A673 (cell line): ENCODE measurements at regions not wholly inside any gene's neighbourhood (a gene's known extent, or its start where the extent isn't known, plus 50 kb on each side); places are given as distances from the start of the nearest gene placed in this dataset.
A peak's percentile ranks its signal among the peaks of the same experiment; 100 is the strongest.

Source experiments
- BruUV-seq: library from RNA; stranded (reverse); fragments of 400-500 nt; replicated peaks from 2 replicates; lab custom pipeline; 2021; lab: Mats Ljungman, UMichigan
- CTCF ChIA-PET: fragments of 300-600 bp; sonication (Branson Sonifier 250); formaldehyde crosslinking; loops from one replicate; lab custom pipeline; 2022; ENCODE audit warnings: antibody characterized with exemption; lab: Charles Lee
- POLR2A ChIA-PET: fragments of 300-600 bp; sonication (Branson Sonifier 250); formaldehyde crosslinking; loops from one replicate; lab custom pipeline; 2022; ENCODE audit warnings: antibody characterized with exemption; ENCODE audit not compliant: low non-redundant PET; lab: Charles Lee
- DNase-seq: peaks from one replicate; pipeline ENCODE4 v3.0.0-alpha.2; 2015; ENCODE audit warnings: low spot score
- H3K27ac ChIP-seq: fragments of 200-600 bp; sonication (generic); 2 replicates; pipeline ENCODE4 v1.5.1; 2016; ENCODE audit warnings: mixed run types, low read depth, mild to moderate bottlenecking, mixed read lengths, antibody characterized with exemption, low read length; ENCODE audit not compliant: poor library complexity, severe bottlenecking
- H3K27me3 ChIP-seq: fragments of 200-600 bp; sonication (generic); replicated peaks from 2 replicates; pipeline ENCODE4 v1.6.1; 2017; ENCODE audit warnings: mixed run types, low read depth, mild to moderate bottlenecking, mixed read lengths, antibody characterized with exemption, low read length; ENCODE audit not compliant: insufficient read depth, poor library complexity
- H3K36me3 ChIP-seq: fragments of 200-600 bp; sonication (generic); 2 replicates; pipeline ENCODE4 v1.6.1; 2016; ENCODE audit warnings: mixed run types, mild to moderate bottlenecking, mixed read lengths, antibody characterized with exemption, low read length; ENCODE audit not compliant: insufficient read depth, poor library complexity, severe bottlenecking
- H3K4me1 ChIP-seq: fragments of 200-600 bp; sonication (generic); 2 replicates; pipeline ENCODE4 v1.6.1; 2017; ENCODE audit warnings: mixed run types, mild to moderate bottlenecking, mixed read lengths, antibody characterized with exemption, low read length; ENCODE audit not compliant: insufficient read depth, poor library complexity, severe bottlenecking
- H3K4me3 ChIP-seq: fragments of 200-600 bp; sonication (generic); 2 replicates; pipeline ENCODE4 v1.5.1; 2016; ENCODE audit warnings: low read depth, mixed run types, mild to moderate bottlenecking, mixed read lengths, low read length; ENCODE audit not compliant: poor library complexity, severe bottlenecking
- H3K9me3 ChIP-seq: fragments of 200-600 bp; sonication (generic); 2 replicates; pipeline ENCODE4 v1.6.1; 2016; ENCODE audit warnings: mixed run types, low read depth, mild to moderate bottlenecking, mixed read lengths, antibody characterized with exemption, low read length; ENCODE audit not compliant: poor library complexity, severe bottlenecking
- CTCF ChIP-seq: fragments of 300-800, 200-600 bp; sonication (generic); conservative IDR thresholded peaks from 2 replicates; pipeline ENCODE4 v1.5.1; 2017; ENCODE audit warnings: low read depth, mild to moderate bottlenecking, antibody characterized with exemption, low read length, moderate library complexity, mixed read lengths
- EZH2 ChIP-seq: fragments of 200-600 bp; sonication (generic); IDR thresholded peaks from 2 replicates; pipeline ENCODE4 v1.6.1; 2017; ENCODE audit warnings: borderline replicate concordance, low read depth, mild to moderate bottlenecking, mixed read lengths, antibody characterized with exemption, low read length; ENCODE audit not compliant: poor library complexity, severe bottlenecking
- intact Hi-C: fragments of 100-400 bp; cut with micrococcal nuclease; formaldehyde crosslinking; loops from one replicate; pipeline ENCODE4 v1.10.0; 2022; ENCODE audit not compliant: unreplicated experiment

- peaks cover 4% of the 10 kb centered on the region for H3K4me1 ChIP-seq
- ChIA-PET POLR2A (no interaction called here), CTCF (no interaction called here)
- H3K27me3 ChIP-seq, result no peaks in the 10 kb centered on the region
- no peak overlapping the region for H3K4me3 ChIP-seq
- no peaks in the 10 kb centered on the region for H3K9me3 ChIP-seq
- DNase-seq, result no peak
- no peaks in the 10 kb centered on the region for H3K36me3 ChIP-seq
- intact Hi-C loops, result no loop called here
- TF ChIP-seq CTCF (no peak), EZH2 (no peak)
- no peak overlapping the region for H3K27ac ChIP-seq
- no TSS peak for BruUV-seq
Measured at GRCh38 chr15:69951256-69951897, 146.3 kb downstream of the TLE3 start.

- Histone ChIP-seq H3K27ac (no peak overlapping the region), H3K36me3 (no peaks in the 10 kb centered on the region), H3K4me3 (no peak overlapping the region), H3K9me3 (no peaks in the 10 kb centered on the region), H3K4me1 (peaks cover 4% of the 10 kb centered on the region), H3K27me3 (no peaks in the 10 kb centered on the region)
- peak; percentile 17 for DNase-seq
- ChIA-PET CTCF (no interaction called here), POLR2A (no interaction called here)
- intact Hi-C loops, result no loop called here
- TF ChIP-seq CTCF (no peak), EZH2 (no peak)
- no TSS peak for BruUV-seq
Measured at GRCh38 chr15:69951898-69952555, 145.7 kb downstream of the TLE3 start.

GRCh38 chr15:69953051-69953450 is 144.7 kb downstream of the TLE3 start:
- no TSS peak for BruUV-seq
- no peaks in the 10 kb centered on the region for H3K9me3 ChIP-seq
- no peak overlapping the region for H3K27ac ChIP-seq
- CTCF ChIA-PET, result no interaction called here
- DNase-seq, result no peak
- intact Hi-C loops, result no loop called here
- H3K4me3 ChIP-seq, result no peak overlapping the region
- no peaks in the 10 kb centered on the region for H3K36me3 ChIP-seq
- H3K27me3 ChIP-seq, result no peaks in the 10 kb centered on the region
- POLR2A ChIA-PET, result no interaction called here
- peaks cover 4% of the 10 kb centered on the region for H3K4me1 ChIP-seq
- no peak for TF ChIP-seq CTCF
